ENCODE measurements at regions not wholly inside any gene's neighbourhood (a gene's known extent, or its start where the extent isn't known, plus 50 kb on each side); places are given as distances from the start of the nearest gene placed in this dataset.
"Not testable (repeated sequence)": the region's sequence is repeated elsewhere in the genome, so short reads cannot be mapped to it uniquely, and the experiment has no call there.

DNA sequence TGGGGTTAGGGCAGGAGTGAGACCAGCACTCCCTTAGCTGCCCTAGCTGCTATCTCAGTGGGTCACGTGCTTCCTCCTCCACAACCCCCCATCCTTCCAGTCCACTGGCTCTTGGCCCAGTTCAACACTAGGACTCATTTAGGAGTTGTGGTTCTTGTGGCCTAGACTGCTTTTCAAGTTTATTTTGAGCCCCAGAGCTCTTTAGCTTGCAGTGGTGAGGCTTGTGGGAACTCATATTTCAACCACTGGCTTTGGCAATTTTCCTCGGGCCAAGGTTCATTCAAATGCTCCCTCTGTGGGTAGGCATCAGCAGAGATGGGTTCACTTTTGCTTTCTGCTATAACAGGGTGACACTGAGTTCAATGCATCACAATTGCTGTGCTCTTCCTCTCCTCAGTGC is 436.2 kb upstream of the SLITRK5 start:
- no peak for DNase-seq (ENCODE audit: low spot score)
- CTCF ChIA-PET = interaction anchor here (0.6 kb wide), 1 partner anchor 27 kb away, joined by 3 read pairs; no protein-coding TSS in a partner anchor
- TF ChIP-seq, protein P1, sequence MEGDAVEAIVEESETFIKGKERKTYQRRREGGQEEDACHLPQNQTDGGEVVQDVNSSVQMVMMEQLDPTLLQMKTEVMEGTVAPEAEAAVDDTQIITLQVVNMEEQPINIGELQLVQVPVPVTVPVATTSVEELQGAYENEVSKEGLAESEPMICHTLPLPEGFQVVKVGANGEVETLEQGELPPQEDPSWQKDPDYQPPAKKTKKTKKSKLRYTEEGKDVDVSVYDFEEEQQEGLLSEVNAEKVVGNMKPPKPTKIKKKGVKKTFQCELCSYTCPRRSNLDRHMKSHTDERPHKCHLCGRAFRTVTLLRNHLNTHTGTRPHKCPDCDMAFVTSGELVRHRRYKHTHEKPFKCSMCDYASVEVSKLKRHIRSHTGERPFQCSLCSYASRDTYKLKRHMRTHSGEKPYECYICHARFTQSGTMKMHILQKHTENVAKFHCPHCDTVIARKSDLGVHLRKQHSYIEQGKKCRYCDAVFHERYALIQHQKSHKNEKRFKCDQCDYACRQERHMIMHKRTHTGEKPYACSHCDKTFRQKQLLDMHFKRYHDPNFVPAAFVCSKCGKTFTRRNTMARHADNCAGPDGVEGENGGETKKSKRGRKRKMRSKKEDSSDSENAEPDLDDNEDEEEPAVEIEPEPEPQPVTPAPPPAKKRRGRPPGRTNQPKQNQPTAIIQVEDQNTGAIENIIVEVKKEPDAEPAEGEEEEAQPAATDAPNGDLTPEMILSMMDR (conservative IDR thresholded peaks at IDR 0.05; ENCODE audit: low read depth) = no peak
- no peak overlapping the region for H3K27ac ChIP-seq
- POLR2A ChIA-PET (ENCODE audit: low non-redundant PET) = no interaction called here

DNA sequence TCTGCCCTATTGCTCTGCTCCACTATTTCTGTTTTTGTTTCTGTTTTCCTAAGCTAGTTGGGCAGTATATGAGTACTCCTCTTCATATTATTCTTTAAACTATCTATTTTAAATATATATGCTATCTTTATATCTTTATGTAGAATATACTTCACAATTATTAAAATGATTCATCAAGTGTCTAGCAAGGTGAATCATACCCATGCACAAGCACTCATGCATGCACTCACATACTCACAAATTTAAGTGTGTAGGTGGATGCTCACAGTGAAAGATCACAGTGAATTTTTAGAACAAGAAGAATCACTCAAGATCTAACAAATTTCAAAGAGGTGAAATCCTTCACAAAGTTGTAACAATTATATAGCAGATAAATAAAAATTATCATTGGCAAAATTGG is 435.6 kb upstream of the SLITRK5 start:
- TF ChIP-seq, protein P1 (conservative IDR thresholded peaks at IDR 0.05; ENCODE audit: low read depth) = no peak
- ChIA-PET POLR2A (ENCODE audit: low non-redundant PET) (no interaction called here), CTCF (no interaction called here)
- H3K27ac ChIP-seq = no peak overlapping the region
- no peak for DNase-seq (ENCODE audit: low spot score)

DNA sequence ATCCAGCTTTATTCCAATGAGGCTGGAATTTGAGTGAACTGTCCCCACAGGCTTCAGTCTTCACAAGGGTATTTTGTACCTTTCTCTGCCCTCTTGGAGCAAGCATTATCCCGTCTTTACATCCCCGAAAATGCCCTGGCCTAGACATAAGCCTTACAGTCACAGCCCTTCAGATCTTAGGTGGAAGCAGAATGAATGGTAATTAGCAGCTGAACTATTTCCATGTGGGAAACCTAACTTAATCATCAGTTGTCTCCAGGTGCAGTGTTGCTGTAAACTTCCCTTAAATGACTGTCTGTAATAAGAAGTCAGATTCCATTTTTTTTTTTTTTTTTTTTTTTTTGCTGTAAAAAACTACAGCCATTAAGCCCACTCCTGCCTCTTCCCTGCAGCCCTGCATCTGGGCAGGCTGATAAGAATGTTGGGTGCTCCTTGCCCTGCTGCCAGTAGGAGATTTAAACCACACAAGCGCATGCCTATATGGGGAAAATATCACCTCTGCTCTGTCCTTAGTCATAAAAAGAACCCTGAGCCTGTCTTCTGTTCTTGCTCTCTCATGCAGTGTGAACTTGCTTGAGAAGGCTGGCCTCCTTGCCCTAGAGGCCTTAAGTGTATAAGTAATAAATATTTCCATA is 426.8 kb upstream of the SLITRK5 start:
- no peak for DNase-seq (ENCODE audit: low spot score)
- CTCF ChIA-PET = no interaction called here
- TF ChIP-seq, protein P1 (conservative IDR thresholded peaks at IDR 0.05; ENCODE audit: low read depth) = no peak
- POLR2A ChIA-PET (ENCODE audit: low non-redundant PET) = no interaction called here
- no peak overlapping the region for H3K27ac ChIP-seq

DNA sequence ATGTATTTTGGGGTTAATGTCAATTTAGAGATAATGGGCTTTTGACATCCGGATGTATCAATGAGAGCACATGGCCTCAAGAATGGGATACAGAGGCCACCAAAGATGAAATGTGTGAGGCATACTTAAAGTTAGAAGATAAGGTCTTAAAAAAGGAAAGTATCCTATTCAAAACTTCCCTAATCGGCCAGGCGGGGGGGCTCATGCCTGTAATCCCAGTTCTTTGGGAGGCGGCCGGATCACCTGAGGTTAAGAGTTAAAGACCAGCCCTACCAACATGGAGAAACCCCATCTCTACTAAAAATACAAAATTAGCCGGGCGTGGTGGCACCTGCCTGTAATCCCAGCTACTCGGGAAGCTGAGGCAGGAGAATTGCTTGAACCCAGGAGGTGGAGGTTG is 421.3 kb upstream of the SLITRK5 start:
- CTCF ChIA-PET = not testable (repeated sequence)

DNA sequence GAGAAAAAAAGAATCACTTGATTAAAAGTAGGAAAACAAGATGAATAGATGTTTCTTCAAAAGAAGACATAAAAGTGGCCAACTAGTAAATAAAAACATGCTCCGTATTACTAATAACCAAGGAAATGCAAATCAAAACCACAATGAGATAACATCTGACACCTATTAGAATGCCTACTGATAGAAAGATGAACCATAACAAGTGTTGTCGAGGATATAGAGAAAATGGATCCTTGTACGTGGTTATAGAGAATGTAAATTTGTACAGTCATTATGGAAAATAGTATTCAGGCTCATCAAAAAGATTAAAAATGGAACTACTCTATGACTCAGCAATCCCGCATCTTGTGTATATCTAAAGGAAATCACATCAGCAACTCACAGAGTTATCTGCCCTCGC is 415.8 kb upstream of the SLITRK5 start:
- CTCF ChIA-PET = no interaction called here
- H3K27ac ChIP-seq = no peak overlapping the region
- TF ChIP-seq, protein P1 (conservative IDR thresholded peaks at IDR 0.05; ENCODE audit: low read depth) = no peak
- no peak for DNase-seq (ENCODE audit: low spot score)
- POLR2A ChIA-PET (ENCODE audit: low non-redundant PET) = no interaction called here

More for the DNA sequence above, 421.3 kb upstream of the SLITRK5 start:
- H3K27ac ChIP-seq; POLR2A ChIA-PET (ENCODE audit: low non-redundant PET); DNase-seq (ENCODE audit: low spot score): not testable (repeated sequence)

DNA sequence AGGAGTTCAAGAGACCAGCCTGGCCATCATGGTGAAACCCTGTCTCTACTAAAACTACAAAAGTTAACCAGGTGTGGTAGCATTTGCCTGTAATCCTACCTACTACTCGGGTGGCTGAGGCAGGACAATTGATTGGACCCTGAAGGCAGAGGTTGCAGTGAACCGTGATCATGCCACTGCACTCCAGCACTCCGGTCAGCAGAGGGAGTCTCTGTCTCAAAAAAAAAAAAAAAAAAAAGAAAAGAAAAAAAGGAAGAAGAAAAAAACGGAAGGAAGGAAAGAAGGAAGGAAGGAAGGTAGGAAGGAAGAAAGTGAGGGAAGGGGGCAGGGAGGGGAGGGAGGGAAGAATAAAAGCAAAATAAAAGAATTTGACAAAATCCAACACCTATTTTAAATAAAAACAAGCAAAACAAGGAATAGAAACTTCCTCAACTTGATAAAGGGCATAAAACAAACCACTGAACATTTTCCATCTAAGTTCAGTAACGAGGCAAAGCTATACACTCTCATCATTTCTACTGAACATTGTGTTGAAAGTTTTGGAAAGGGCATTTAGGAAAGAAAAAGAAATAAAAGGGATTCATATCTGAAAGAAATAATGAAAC is 411.6 kb upstream of the SLITRK5 start:
- CTCF ChIA-PET = interaction anchor here (0.5 to 1.4 kb wide), 3 partner anchors 176 to 411 kb away, joined by 3 to 5 read pairs (median 3); no protein-coding TSS in a partner anchor
- TF ChIP-seq, protein P1 (conservative IDR thresholded peaks at IDR 0.05; ENCODE audit: low read depth) = peak; percentile 65
- POLR2A ChIA-PET (ENCODE audit: low non-redundant PET) = no interaction called here
- DNase-seq (ENCODE audit: low spot score) = no peak
- H3K27ac ChIP-seq = no peak overlapping the region

DNA sequence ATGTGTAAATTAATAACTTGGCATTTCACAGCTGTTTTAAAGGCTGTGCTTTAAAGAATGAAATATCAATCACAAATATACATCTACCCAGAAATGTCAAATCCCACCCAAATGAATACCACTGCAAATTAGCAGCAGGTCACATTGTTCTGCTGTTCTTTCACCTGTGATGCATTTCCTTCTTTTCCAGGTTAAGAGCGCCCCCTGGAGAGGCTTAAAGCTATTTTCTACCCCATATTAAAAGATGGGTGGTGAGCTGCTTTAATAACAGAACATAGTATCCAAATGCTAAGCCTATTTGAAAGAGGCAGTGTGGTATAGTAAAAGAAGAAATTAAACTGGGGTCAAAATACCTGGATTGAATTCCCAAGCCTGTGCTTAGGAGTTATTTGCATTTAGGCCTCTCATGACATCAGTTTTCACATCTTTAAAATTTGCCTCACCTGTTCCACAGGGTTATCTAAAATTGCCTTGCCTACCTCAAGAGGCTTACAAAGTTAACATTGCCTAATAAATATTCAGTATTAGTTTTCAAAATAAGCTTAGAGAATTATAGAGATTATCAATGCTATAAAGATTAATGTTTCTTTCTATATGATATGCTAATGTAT is 396.9 kb upstream of the SLITRK5 start:
- CTCF ChIA-PET = interaction anchor here (0.6 to 1.3 kb wide), 15 partner anchors 9 to 1304 kb away, joined by 3 to 12 read pairs (median 3); no protein-coding TSS in a partner anchor

More for the DNA sequence above, 396.9 kb upstream of the SLITRK5 start:
- POLR2A ChIA-PET (ENCODE audit: low non-redundant PET) = no interaction called here
- TF ChIP-seq, protein P1 (conservative IDR thresholded peaks at IDR 0.05; ENCODE audit: low read depth) = peak; percentile 67
- H3K27ac ChIP-seq = no peak overlapping the region
- DNase-seq (ENCODE audit: low spot score) = peak; percentile 19
